T-helper 2 cell treated with Interferon-gamma antibody and Interleukin-4, amounts not matched to agents 100 ng/mL and 5 ng/mL, for 36 hours (primary cell): ENCODE measurements at regions not wholly inside any gene's neighbourhood (a gene's known extent, or its start where the extent isn't known, plus 50 kb on each side); places are given as distances from the start of the nearest gene placed in this dataset.

Source experiments
- intact Hi-C: fragments of 100-400 bp; cut with micrococcal nuclease; formaldehyde crosslinking; loops from one replicate; pipeline ENCODE4 v1.15.1; 2023

GRCh38 chr12:105742567-105742874 is 396.2 kb downstream of the NUAK1 start:
- intact Hi-C loops = no loop called here

- intact Hi-C loops = no loop called here
Measured at GRCh38 chr12:105744371-105745058, 394.2 kb downstream of the NUAK1 start.

- intact Hi-C loops = no loop called here
Measured at GRCh38 chr12:105745811-105746210, 392.9 kb downstream of the NUAK1 start.

- intact Hi-C loops = no loop called here
Measured at GRCh38 chr12:105748806-105749600, 389.8 kb downstream of the NUAK1 start.

GRCh38 chr12:105750096-105750495 is 388.7 kb downstream of the NUAK1 start:
- intact Hi-C loops = no loop called here

GRCh38 chr12:105754313-105754712 is 384.4 kb downstream of the NUAK1 start:
- intact Hi-C loops = no loop called here

- intact Hi-C loops = no loop called here
Measured at GRCh38 chr12:105756961-105757360, 381.8 kb downstream of the NUAK1 start.

- intact Hi-C loops = no loop called here
Measured at GRCh38 chr12:105759149-105759548, 379.6 kb downstream of the NUAK1 start.

- intact Hi-C loops = no loop called here
Measured at GRCh38 chr12:105761075-105761474, 377.7 kb downstream of the NUAK1 start.

GRCh38 chr12:105764216-105764835 is 374.4 kb downstream of the NUAK1 start:
- intact Hi-C loops = no loop called here

- intact Hi-C loops = no loop called here
Measured at GRCh38 chr12:105765053-105766014, 373.4 kb downstream of the NUAK1 start.

GRCh38 chr12:105766029-105766428 is 372.7 kb downstream of the NUAK1 start:
- intact Hi-C loops = no loop called here

- intact Hi-C loops = no loop called here
Measured at GRCh38 chr12:105769486-105769885, 369.3 kb downstream of the NUAK1 start.

- intact Hi-C loops = no loop called here
Measured at GRCh38 chr12:105773471-105773870, 365.3 kb downstream of the NUAK1 start.

GRCh38 chr12:105774037-105774436 is 364.7 kb downstream of the NUAK1 start:
- intact Hi-C loops = no loop called here

- intact Hi-C loops = no loop called here
Measured at GRCh38 chr12:105775343-105775742, 363.4 kb downstream of the NUAK1 start.

GRCh38 chr12:105783983-105784947 is 354.5 kb downstream of the NUAK1 start:
- intact Hi-C loops = no loop called here

GRCh38 chr12:105793421-105793820 is 345.3 kb downstream of the NUAK1 start:
- intact Hi-C loops = no loop called here

- intact Hi-C loops = no loop called here
Measured at GRCh38 chr12:105798256-105798845, 340.4 kb downstream of the NUAK1 start.

GRCh38 chr12:105799103-105799502 is 339.7 kb downstream of the NUAK1 start:
- intact Hi-C loops = no loop called here
